ENCODE measurements at regions not wholly inside any gene's neighbourhood (a gene's known extent, or its start where the extent isn't known, plus 50 kb on each side); places are given as distances from the start of the nearest gene placed in this dataset.
A peak's percentile ranks its signal among the peaks of the same experiment; 100 is the strongest.

DNA sequence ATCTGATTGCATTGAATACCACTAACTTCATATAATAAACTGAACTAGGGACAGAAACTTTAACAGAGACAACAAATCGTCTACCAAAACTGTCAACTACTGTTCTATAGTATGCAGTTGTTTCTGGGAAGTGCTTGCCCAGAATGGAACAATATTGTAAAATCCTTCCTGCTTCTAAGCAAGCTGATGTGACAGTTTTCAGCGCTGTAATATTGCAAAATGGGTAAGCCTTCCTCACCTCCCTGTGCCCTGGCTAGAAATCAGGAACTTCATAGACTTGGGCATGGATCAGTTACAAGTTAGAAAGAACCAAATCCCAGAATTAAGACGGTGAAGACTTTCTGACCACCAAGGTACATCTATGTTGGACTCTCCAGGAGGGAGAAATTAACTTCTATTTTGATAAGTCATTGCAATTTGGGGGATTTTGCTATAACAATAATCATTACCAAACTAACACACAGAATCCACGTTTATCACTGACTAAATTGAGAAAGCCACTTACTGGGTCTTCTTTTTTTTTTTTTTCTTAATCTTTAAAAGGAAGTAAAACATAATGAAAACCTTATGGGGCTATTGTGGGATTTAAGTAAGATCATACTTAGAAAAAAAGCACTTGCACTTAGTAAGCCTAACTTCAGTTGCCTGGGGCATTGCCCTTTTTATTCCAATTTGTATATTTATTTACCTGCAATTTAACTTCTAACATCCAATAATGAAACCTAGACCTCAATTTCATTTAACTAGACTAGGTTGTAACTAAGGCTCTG is 261.5 kb downstream of the TRIB2 start:
- no peak for DNase-seq

DNA sequence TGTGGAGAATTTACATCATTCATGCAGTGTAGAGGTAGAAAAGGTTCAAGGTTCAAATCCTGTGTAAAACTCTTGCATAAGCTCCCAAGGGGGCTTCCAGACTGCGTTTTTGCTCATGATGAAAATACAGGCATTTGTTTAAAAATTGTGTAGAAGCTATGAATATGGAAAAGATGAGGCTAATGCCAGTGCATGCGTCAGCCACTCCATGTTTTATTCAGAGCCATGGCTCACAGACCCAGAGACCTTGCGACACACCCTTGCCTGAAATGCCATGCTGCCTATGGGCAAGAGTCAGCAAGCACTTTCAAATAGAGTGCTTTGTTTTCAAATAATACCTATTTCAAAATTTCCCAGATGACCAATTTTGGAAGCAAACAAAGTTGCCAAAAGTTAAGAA is 262.3 kb downstream of the TRIB2 start:
- DNase-seq: no peak

- no peak for DNase-seq
Measured at GRCh38 chr2:12980817-12981216, 264.1 kb downstream of the TRIB2 start.

DNA sequence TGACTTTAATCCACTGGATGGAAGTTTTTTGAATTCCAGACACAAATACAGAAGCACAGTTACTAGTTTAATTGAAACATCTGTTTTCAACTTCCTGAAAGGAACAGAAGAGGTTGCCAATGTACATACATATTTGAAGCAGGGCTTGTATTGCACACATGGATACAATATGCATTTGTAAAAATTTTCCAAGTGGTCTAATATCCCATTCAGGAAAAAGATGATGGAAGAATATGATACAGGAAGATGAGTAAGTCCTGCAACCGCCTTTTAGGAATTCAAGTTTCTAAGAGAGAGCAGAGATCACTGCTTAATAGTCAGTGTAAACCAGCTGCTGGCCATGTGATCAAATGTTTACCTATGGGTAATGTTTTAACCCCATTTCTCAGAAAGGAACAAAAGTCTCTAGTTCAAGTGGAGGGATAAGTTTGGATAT is 265.4 kb downstream of the TRIB2 start:
- DNase-seq: no peak

GRCh38 chr2:12987246-12987645 is 270.5 kb downstream of the TRIB2 start:
- DNase-seq: no peak

DNA sequence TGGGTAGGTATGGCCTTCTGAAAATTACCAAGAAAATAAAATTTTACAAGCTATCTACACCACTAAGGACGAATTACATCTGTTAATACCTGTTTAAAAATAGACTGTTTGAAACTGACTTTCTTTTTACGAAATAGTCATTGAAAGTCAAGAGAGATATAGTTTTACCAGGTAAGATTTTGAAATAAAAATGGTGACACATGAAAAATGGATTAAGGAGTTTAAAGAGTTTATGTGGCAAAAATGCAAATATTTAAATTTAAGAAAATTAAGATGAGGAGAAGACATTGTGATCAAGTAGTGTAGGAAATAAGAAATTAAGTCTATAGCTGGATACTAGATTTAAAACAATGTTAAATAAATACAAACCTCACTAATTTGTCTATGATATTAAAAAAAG is 271.5 kb downstream of the TRIB2 start:
- no peak for DNase-seq

- DNase-seq: no peak
Measured at GRCh38 chr2:12990523-12990922, 273.8 kb downstream of the TRIB2 start.

GRCh38 chr2:12998685-12999084 is 281.9 kb downstream of the TRIB2 start:
- DNase-seq: no peak

GRCh38 chr2:13000664-13001363 is 284.1 kb downstream of the TRIB2 start:
- DNase-seq: no peak

DNA sequence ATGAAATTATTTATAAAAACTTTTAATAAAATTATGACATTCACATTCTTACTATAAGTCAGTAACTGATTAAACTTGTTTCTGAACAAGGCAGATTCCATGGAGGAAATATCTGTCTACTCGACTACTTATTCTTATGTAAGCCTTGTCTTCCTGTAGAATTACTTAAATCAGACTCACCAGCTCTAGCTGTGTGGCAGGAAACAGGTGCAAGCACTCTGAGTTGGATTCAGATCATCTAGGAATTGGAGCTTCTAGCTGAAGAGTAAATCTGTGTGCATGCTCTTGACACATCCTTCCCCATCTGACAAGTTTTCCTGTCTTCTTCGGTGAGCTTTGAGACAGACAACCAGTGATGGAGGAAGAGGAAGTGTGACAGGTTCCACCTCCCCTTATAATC is 284.7 kb downstream of the TRIB2 start:
- no peak for DNase-seq

- DNase-seq: no peak
Measured at GRCh38 chr2:13002536-13003331, 286.0 kb downstream of the TRIB2 start.

GRCh38 chr2:13003500-13003899 is 286.8 kb downstream of the TRIB2 start:
- DNase-seq: no peak

DNA sequence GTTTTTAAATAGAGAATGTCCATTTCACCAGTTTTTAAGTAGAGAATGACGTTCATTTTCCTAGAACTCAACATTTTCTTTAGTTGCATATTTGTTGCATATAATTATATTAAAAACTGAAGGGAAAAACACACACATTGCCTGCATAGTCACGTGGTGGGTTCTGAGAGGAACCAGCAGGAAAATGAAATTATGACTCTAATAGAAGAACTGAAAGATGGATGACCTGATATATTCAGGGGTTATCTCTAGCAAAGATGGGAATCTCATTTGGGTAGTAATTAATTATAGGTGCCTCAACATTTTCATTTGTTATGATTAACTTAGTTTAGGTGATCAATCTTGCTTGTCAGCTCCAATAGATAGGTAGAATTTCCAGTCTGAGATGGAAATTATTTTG is 288.3 kb downstream of the TRIB2 start:
- DNase-seq: no peak

- DNase-seq: no peak
Measured at GRCh38 chr2:13005761-13006335, 289.1 kb downstream of the TRIB2 start.

- DNase-seq: no peak
Measured at GRCh38 chr2:13006426-13006825, 289.7 kb downstream of the TRIB2 start.

- DNase-seq: peak; percentile 76
Measured at GRCh38 chr2:13006829-13007717, 290.3 kb downstream of the TRIB2 start.

- DNase-seq: no peak
Measured at GRCh38 chr2:13009027-13009642, 292.4 kb downstream of the TRIB2 start.

- DNase-seq: no peak
Measured at GRCh38 chr2:13010283-13010682, 293.5 kb downstream of the TRIB2 start.

GRCh38 chr2:13014783-13015182 is 298.0 kb downstream of the TRIB2 start:
- no peak for DNase-seq

GRCh38 chr2:13015532-13016320 is 299.0 kb downstream of the TRIB2 start:
- no peak for DNase-seq

DNA sequence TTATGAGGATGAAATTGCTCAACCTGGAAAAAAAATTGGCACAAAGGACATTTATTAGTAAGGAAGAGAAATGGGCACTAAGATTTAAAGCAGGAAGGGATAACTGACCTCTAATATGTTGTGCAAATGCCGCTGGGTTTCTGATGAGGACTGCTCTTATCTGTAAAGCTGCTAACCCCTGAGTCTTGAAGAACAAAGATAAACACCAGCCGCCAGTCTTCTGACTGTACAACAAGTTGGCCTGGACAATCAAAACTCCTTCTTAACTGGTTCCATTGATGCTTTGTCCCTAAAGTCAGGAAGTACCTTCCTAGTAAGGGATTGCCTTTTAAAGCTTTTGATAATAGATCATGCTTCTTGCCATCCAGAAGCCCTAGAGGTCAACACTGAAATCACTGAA is 301.8 kb downstream of the TRIB2 start:
- no peak for DNase-seq

All from activated CD8-positive, alpha-beta memory T cell treated with anti-CD3 and anti-CD28 coated beads, Interleukin-2, amount 50 U/mL, for 48 hours (primary cell).